Ishikawa (cell line): ENCODE measurements at regions not wholly inside any gene's neighbourhood (a gene's known extent, or its start where the extent isn't known, plus 50 kb on each side); places are given as distances from the start of the nearest gene placed in this dataset.

ENCODE experiments used
- CEBPB ChIP-seq: IDR thresholded peaks from 2 replicates; pipeline ENCODE4 v1.6.1; 2012
- CREB1 ChIP-seq: IDR thresholded peaks from 2 replicates; pipeline ENCODE4 v1.6.1; 2012; ENCODE audit warnings: low read depth
- EGR1 ChIP-seq: IDR thresholded peaks from 2 replicates; pipeline ENCODE4 v1.6.1; 2012
- EP300 ChIP-seq: IDR thresholded peaks from 2 replicates; pipeline ENCODE4 v1.6.1; 2012; ENCODE audit warnings: borderline replicate concordance
- FOXM1 ChIP-seq: IDR thresholded peaks from 2 replicates; pipeline ENCODE4 v1.6.1; 2012; ENCODE audit warnings: low read depth, borderline replicate concordance
- MAX ChIP-seq: IDR thresholded peaks from 2 replicates; pipeline ENCODE4 v1.6.1; 2012
- NFIC ChIP-seq: IDR thresholded peaks from 2 replicates; pipeline ENCODE4 v1.6.1; 2012
- RAD21 ChIP-seq: IDR thresholded peaks from 2 replicates; pipeline ENCODE4 v1.6.1; 2012; ENCODE audit warnings: low read depth
- TAF1 ChIP-seq: IDR thresholded peaks from 2 replicates; pipeline ENCODE4 v1.6.1; 2012; ENCODE audit warnings: low read depth, mild to moderate bottlenecking
- TCF12 ChIP-seq: IDR thresholded peaks from 2 replicates; pipeline ENCODE4 v1.6.1; 2012; ENCODE audit warnings: low read depth
- TEAD4 ChIP-seq: IDR thresholded peaks from 2 replicates; pipeline ENCODE4 v1.6.1; 2012
- USF1 ChIP-seq: IDR thresholded peaks from 2 replicates; pipeline ENCODE4 v1.6.1; 2012
- YY1 ChIP-seq: IDR thresholded peaks from 2 replicates; pipeline ENCODE4 v1.6.1; 2012; ENCODE audit warnings: low read depth
- ZBTB7A ChIP-seq: IDR thresholded peaks from 2 replicates; pipeline ENCODE4 v1.6.1; 2012; ENCODE audit warnings: low read depth
- TF ChIP-seq, protein P1 (sequence below): IDR thresholded peaks from 2 replicates; pipeline ENCODE4 v1.6.1; 2012; ENCODE audit warnings: low read depth, mild to moderate bottlenecking

DNA sequence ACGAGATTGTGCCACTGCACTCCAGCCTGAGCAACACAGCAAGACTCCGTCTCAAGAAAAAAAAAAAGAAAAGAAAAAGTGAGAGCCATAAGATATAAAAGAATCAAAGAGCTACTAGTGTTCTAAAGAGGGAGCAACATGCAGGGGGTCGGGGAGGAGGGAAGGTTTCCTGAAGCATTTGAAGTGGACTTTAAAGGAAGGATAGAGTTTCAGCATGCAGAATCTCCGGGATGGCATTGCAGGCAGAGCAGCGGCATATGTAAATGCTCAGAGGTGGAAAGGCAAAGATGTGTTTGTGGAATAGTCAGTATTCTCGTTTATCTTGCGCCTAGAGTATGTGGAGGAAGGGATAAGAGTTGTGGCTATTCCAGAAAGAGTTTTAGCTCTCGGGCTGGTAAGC, 447.6 kb upstream of the NFE2L3 start:
- TF ChIP-seq NFIC (no peak), USF1 (no peak), EP300 (no peak), FOXM1 (no peak), TCF12 (no peak), ZBTB7A (no peak), CEBPB (no peak), MAX (no peak), YY1 (no peak), RAD21 (no peak), EGR1 (no peak), TEAD4 (no peak), CREB1 (no peak), TAF1 (no peak)
- TF ChIP-seq, protein P1, sequence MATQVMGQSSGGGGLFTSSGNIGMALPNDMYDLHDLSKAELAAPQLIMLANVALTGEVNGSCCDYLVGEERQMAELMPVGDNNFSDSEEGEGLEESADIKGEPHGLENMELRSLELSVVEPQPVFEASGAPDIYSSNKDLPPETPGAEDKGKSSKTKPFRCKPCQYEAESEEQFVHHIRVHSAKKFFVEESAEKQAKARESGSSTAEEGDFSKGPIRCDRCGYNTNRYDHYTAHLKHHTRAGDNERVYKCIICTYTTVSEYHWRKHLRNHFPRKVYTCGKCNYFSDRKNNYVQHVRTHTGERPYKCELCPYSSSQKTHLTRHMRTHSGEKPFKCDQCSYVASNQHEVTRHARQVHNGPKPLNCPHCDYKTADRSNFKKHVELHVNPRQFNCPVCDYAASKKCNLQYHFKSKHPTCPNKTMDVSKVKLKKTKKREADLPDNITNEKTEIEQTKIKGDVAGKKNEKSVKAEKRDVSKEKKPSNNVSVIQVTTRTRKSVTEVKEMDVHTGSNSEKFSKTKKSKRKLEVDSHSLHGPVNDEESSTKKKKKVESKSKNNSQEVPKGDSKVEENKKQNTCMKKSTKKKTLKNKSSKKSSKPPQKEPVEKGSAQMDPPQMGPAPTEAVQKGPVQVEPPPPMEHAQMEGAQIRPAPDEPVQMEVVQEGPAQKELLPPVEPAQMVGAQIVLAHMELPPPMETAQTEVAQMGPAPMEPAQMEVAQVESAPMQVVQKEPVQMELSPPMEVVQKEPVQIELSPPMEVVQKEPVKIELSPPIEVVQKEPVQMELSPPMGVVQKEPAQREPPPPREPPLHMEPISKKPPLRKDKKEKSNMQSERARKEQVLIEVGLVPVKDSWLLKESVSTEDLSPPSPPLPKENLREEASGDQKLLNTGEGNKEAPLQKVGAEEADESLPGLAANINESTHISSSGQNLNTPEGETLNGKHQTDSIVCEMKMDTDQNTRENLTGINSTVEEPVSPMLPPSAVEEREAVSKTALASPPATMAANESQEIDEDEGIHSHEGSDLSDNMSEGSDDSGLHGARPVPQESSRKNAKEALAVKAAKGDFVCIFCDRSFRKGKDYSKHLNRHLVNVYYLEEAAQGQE: no peak

- TF ChIP-seq EGR1 (no peak), TAF1 (no peak), FOXM1 (no peak), MAX (no peak)
These were observed 445.2 kb upstream of the NFE2L3 start for GRCh38 chr7:25706764-25707163.

DNA sequence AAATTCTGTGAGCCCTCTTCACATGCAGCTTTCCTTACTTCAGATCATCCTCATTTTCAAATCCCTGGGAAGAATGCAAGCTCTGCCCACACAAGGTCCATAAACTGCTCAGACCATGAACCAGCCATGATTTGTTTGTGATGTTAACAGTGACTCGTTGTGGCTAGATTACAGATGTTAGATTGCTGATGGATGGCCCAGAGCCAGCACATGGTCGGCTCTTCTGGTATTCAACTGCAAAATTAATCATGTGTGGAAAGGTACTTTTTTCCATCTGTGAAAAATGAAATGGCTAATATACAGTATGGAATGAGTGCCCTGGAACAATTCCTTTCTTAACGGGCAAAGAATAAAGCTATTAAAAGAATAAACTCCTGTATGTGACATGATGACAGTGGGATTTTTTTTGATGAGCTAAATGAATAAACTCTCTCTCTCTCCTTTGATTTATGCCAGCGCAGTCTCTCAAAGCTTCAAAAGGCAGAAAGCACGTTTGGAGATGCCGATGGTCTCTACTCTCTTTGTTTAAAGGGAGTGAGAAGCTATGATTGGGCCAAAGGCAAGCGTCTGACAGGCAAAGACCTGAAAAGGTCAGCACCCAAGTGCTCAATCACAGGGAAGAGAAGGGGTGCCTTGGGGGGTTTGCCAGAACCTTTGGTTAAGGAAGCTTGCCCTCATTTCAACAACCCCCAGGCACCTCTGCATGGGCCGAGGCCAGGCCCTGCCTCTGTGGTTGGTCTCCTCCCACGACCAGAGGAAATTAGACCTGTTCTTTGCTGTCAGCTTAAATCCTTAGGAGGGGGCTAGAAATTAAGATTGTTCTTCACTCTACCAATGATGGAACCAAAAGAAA, 444.0 kb upstream of the NFE2L3 start:
- TF ChIP-seq MAX: no peak
- TF ChIP-seq TAF1: no peak
- TF ChIP-seq USF1: no peak
- no peak for TF ChIP-seq NFIC
- TF ChIP-seq EP300: no peak
- TF ChIP-seq, protein P1: no peak
- no peak for TF ChIP-seq RAD21
- TF ChIP-seq TEAD4: no peak
- TF ChIP-seq ZBTB7A: no peak
- no peak for TF ChIP-seq TCF12
- no peak for TF ChIP-seq FOXM1
- TF ChIP-seq YY1: no peak
- TF ChIP-seq EGR1: no peak
- TF ChIP-seq CEBPB: no peak
- TF ChIP-seq CREB1: no peak

GRCh38 chr7:25710959-25711358, 441.0 kb upstream of the NFE2L3 start:
- no peak for TF ChIP-seq NFIC
- no peak for TF ChIP-seq RAD21
- no peak for TF ChIP-seq TEAD4
- no peak for TF ChIP-seq ZBTB7A
- no peak for TF ChIP-seq MAX
- TF ChIP-seq, protein P1: no peak
- TF ChIP-seq TAF1: no peak
- TF ChIP-seq FOXM1: no peak
